ENCODE measurements at regions not wholly inside any gene's neighbourhood (a gene's known extent, or its start where the extent isn't known, plus 50 kb on each side); places are given as distances from the start of the nearest gene placed in this dataset.

- Histone ChIP-seq H2AK5ac (ENCODE audit: insufficient read length, low read length) (no peak overlapping the region), H3K4ac (ENCODE audit: low read depth, low read length) (no peak overlapping the region), H3K18ac (ENCODE audit: insufficient read length, low read depth, low read length) (no peak overlapping the region), H3K4me1 (ENCODE audit: insufficient read depth, low read length) (no peaks in the 10 kb centered on the region; the same call in 1 of the 2 replicates), H2BK120ac (ENCODE audit: low read depth, low read length, poor library complexity, severe bottlenecking) (no peak overlapping the region), H2BK5ac (ENCODE audit: insufficient read length, low read length) (no peak overlapping the region), H4K8ac (replicated peaks; ENCODE audit: insufficient read length, low read depth, low read length) (no peak overlapping the region), H4K20me1 (ENCODE audit: control insufficient read depth, insufficient read depth, insufficient read length) (no peaks in the 10 kb centered on the region), H3T11ph (ENCODE audit: low read length) (no peak overlapping the region), H2BK12ac (ENCODE audit: insufficient read length, low read depth, low read length) (no peak overlapping the region), H3K79me1 (ENCODE audit: insufficient read depth, low read depth, low read length, poor library complexity, severe bottlenecking) (no peaks in the 10 kb centered on the region), H3K27ac (ENCODE audit: insufficient read length, low read depth, low read length) (no peak overlapping the region), H2BK20ac (ENCODE audit: low read depth, low read length, poor library complexity, severe bottlenecking) (no peak overlapping the region), H3K23ac (ENCODE audit: insufficient read length, low read depth, low read length) (no peak overlapping the region), H3K9ac (ENCODE audit: extremely low read depth, insufficient read length, low read length) (no peak overlapping the region), H2BK15ac (ENCODE audit: low read depth, low read length) (no peak overlapping the region), H3K4me2 (ENCODE audit: insufficient read depth, insufficient read length, low read length) (no peak overlapping the region), H3K56ac (ENCODE audit: insufficient read length, low read depth, low read length) (no peak overlapping the region), H3K79me2 (ENCODE audit: insufficient read depth, low read length) (no peaks in the 10 kb centered on the region), H2AFZ (ENCODE audit: low read length) (no peak overlapping the region), H3K23me2 (ENCODE audit: insufficient read length, low read depth, low read length, poor library complexity, severe bottlenecking) (no peaks in the 10 kb centered on the region), H3K9me3 (ENCODE audit: control insufficient read depth, low read depth, low read length) (no peaks in the 10 kb centered on the region), H3K14ac (ENCODE audit: insufficient read depth, low read length) (no peak overlapping the region; the same call in 1 of the 2 replicates), H4K5ac (ENCODE audit: insufficient read length, low read depth, low read length) (no peak overlapping the region), H3K27me3 (ENCODE audit: insufficient read depth, low read length) (no peaks in the 10 kb centered on the region), H4K91ac (ENCODE audit: insufficient read length, low read depth, low read length) (no peak overlapping the region)
- no peaks in the 10 kb centered on the region for H3K4me1 Mint-ChIP-seq
- TF ChIP-seq, protein P1, sequence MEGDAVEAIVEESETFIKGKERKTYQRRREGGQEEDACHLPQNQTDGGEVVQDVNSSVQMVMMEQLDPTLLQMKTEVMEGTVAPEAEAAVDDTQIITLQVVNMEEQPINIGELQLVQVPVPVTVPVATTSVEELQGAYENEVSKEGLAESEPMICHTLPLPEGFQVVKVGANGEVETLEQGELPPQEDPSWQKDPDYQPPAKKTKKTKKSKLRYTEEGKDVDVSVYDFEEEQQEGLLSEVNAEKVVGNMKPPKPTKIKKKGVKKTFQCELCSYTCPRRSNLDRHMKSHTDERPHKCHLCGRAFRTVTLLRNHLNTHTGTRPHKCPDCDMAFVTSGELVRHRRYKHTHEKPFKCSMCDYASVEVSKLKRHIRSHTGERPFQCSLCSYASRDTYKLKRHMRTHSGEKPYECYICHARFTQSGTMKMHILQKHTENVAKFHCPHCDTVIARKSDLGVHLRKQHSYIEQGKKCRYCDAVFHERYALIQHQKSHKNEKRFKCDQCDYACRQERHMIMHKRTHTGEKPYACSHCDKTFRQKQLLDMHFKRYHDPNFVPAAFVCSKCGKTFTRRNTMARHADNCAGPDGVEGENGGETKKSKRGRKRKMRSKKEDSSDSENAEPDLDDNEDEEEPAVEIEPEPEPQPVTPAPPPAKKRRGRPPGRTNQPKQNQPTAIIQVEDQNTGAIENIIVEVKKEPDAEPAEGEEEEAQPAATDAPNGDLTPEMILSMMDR (conservative IDR thresholded peaks at IDR 0.05), result no peak
- H3K27me3 Mint-ChIP-seq (ENCODE audit: low read depth), result no peaks in the 10 kb centered on the region
- H3K9me3 Mint-ChIP-seq, result peaks cover 0 to 4% of the 10 kb centered on the region in 2 experiments; a peak in 3 of 5 replicates
- no peaks in the 10 kb centered on the region; a peak in 1 of 7 replicates for H3K36me3 Mint-ChIP-seq (ENCODE audit: insufficient read depth in 1 of 3, low read depth in 3 of 3)
- H3K4me3 Mint-ChIP-seq, result no peak overlapping the region
- WGBS (ENCODE audit: extremely low coverage, insufficient read length, low lambda C conversion rate), result no CpG with 5 or more reads among the region's 5 CpGs
- no peak overlapping the region for H3K27ac Mint-ChIP-seq
- DNase-seq, result no peak
Observed at GRCh38 chr3:164515256-164515655, 563.0 kb downstream of the SI start.
